ENCODE measurements at regions not wholly inside any gene's neighbourhood (a gene's known extent, or its start where the extent isn't known, plus 50 kb on each side); places are given as distances from the start of the nearest gene placed in this dataset.
A peak's percentile ranks its signal among the peaks of the same experiment; 100 is the strongest.

- no peak for FAIRE-seq
Observed at GRCh38 chr2:117679952-117680351, 134.5 kb upstream of the DDX18 start.

GRCh38 chr2:117684919-117685318 is 129.6 kb upstream of the DDX18 start:
- no peak for FAIRE-seq

GRCh38 chr2:117686699-117687098 is 127.8 kb upstream of the DDX18 start:
- FAIRE-seq: no peak

- no peak for FAIRE-seq
Observed at GRCh38 chr2:117691595-117691994, 122.9 kb upstream of the DDX18 start.

- FAIRE-seq: no peak
Observed at GRCh38 chr2:117692001-117692763, 122.3 kb upstream of the DDX18 start.

GRCh38 chr2:117693154-117693553 is 121.3 kb upstream of the DDX18 start:
- no peak for FAIRE-seq

- FAIRE-seq: no peak
Observed at GRCh38 chr2:117693651-117694050, 120.8 kb upstream of the DDX18 start.

GRCh38 chr2:117698287-117698686 is 116.2 kb upstream of the DDX18 start:
- FAIRE-seq: no peak

- no peak for FAIRE-seq
Observed at GRCh38 chr2:117698819-117699218, 115.7 kb upstream of the DDX18 start.

- no peak for FAIRE-seq
Observed at GRCh38 chr2:117700471-117700870, 114.0 kb upstream of the DDX18 start.

GRCh38 chr2:117701365-117701764 is 113.1 kb upstream of the DDX18 start:
- FAIRE-seq: no peak

GRCh38 chr2:117702098-117702497 is 112.4 kb upstream of the DDX18 start:
- FAIRE-seq: no peak

- no peak for FAIRE-seq
Observed at GRCh38 chr2:117703858-117704257, 110.6 kb upstream of the DDX18 start.

GRCh38 chr2:117704818-117705217 is 109.7 kb upstream of the DDX18 start:
- FAIRE-seq: no peak

GRCh38 chr2:117707874-117708273 is 106.6 kb upstream of the DDX18 start:
- no peak for FAIRE-seq

GRCh38 chr2:117712684-117713083 is 101.8 kb upstream of the DDX18 start:
- FAIRE-seq: no peak

- FAIRE-seq: peak; percentile 82
Observed at GRCh38 chr2:117714110-117714509, 100.4 kb upstream of the DDX18 start.

- no peak for FAIRE-seq
Observed at GRCh38 chr2:117714745-117715417, 99.6 kb upstream of the DDX18 start.

- FAIRE-seq: no peak
Observed at GRCh38 chr2:117716505-117716904, 98.0 kb upstream of the DDX18 start.

- no peak for FAIRE-seq
Observed at GRCh38 chr2:117717072-117717471, 97.4 kb upstream of the DDX18 start.

GRCh38 chr2:117718048-117718447 is 96.4 kb upstream of the DDX18 start:
- no peak for FAIRE-seq

GRCh38 chr2:117720765-117721164 is 93.7 kb upstream of the DDX18 start:
- no peak for FAIRE-seq

GRCh38 chr2:117723483-117723882 is 91.0 kb upstream of the DDX18 start:
- no peak for FAIRE-seq

GRCh38 chr2:117723888-117724434 is 90.5 kb upstream of the DDX18 start:
- FAIRE-seq: no peak

Measured in endometrium (tissue), 2 donors.